ENCODE measurements at regions not wholly inside any gene's neighbourhood (a gene's known extent, or its start where the extent isn't known, plus 50 kb on each side); places are given as distances from the start of the nearest gene placed in this dataset.

DNA sequence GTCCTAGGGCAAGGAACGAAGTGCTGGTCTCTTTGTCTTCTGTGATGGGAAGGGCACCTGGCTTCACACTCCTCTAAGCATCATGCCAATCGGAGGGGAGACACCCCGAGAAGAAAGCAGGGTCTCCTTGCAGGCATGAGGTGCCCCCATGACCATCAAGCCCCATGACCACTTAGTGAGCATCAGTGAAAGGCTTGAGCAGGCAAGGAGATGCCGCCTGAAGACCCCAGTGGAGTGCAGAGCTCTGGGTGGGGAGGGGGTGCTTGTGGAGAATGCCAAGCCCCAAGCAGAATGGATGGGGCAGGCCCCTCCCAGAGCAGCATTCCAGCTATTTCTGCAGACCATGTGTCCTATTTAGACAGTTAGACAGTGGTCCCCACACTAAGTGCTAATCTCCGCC lies 232.7 kb upstream of the TNRC6C start:
- CTCF ChIA-PET, result no interaction called here
- H3K27me3 ChIP-seq (ENCODE audit: low read length), result peaks cover 92% of the 10 kb centered on the region
- POLR2A ChIA-PET (ENCODE audit: unreplicated experiment), result interaction anchor here (0.5 kb wide), 1 partner anchor 258 kb away, joined by 4 read pairs; no protein-coding TSS in a partner anchor

DNA sequence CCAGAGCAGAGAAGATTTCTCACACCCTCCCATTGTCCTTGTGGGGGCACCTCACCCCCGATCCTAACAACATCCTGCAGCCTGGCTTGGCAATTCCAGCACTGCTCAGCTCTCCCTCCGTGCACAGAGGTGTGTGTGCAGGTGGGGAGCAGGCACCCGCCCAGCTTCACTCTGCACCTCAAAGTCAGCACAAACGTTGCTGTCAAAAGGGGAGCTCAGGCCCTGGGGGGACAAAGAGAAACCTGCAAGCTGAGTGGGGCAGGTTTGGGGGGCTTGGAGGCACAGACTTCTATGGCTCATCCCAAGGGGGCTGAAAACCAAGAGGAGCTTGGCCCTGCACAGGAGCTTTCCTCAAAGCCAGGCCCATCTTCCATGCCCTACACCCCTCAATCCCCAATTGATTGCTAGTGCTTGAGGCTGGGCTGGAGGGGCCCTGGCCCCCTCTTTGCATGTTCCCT lies 231.9 kb upstream of the TNRC6C start:
- H3K36me3 ChIP-seq (ENCODE audit: low read depth, low read length), result no peaks in the 10 kb centered on the region
- H3K27me3 ChIP-seq (ENCODE audit: low read length), result peaks cover 90% of the 10 kb centered on the region
- ATAC-seq (no peak), DNase-seq (no peak)
- H4K20me1 ChIP-seq (ENCODE audit: low read length), result no peaks in the 10 kb centered on the region
- H2AFZ ChIP-seq (ENCODE audit: low read length), result no peak overlapping the region
- H3K4me1 ChIP-seq (ENCODE audit: insufficient read depth, low read length), result no peaks in the 10 kb centered on the region
- TF ChIP-seq, protein P1, sequence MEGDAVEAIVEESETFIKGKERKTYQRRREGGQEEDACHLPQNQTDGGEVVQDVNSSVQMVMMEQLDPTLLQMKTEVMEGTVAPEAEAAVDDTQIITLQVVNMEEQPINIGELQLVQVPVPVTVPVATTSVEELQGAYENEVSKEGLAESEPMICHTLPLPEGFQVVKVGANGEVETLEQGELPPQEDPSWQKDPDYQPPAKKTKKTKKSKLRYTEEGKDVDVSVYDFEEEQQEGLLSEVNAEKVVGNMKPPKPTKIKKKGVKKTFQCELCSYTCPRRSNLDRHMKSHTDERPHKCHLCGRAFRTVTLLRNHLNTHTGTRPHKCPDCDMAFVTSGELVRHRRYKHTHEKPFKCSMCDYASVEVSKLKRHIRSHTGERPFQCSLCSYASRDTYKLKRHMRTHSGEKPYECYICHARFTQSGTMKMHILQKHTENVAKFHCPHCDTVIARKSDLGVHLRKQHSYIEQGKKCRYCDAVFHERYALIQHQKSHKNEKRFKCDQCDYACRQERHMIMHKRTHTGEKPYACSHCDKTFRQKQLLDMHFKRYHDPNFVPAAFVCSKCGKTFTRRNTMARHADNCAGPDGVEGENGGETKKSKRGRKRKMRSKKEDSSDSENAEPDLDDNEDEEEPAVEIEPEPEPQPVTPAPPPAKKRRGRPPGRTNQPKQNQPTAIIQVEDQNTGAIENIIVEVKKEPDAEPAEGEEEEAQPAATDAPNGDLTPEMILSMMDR (conservative IDR thresholded peaks at IDR 0.05; ENCODE audit: low read depth, low read length), result no peak
- TF ChIP-seq EZH2phosphoT487 (IDR thresholded peaks at IDR 0.05; ENCODE audit: borderline replicate concordance, low read length) (no peak), EZH2 (IDR thresholded peaks at IDR 0.05; ENCODE audit: low read length, unreplicated experiment) (no peak)
- no peak overlapping the region for H3K9ac ChIP-seq (ENCODE audit: low read length)
- H3K27ac ChIP-seq (ENCODE audit: low read length), result no peak overlapping the region
- H3K9me3 ChIP-seq (ENCODE audit: low read length), result no peaks in the 10 kb centered on the region
- H3K79me2 ChIP-seq (ENCODE audit: low read length), result no peaks in the 10 kb centered on the region
- intact Hi-C loops (cut with micrococcal nuclease), result no loop called here
- BruUV-seq (replicated peaks), result no TSS peak
- no peaks in the 10 kb centered on the region for H3F3A ChIP-seq (ENCODE audit: low read length, unreplicated experiment)
- CTCF ChIA-PET, result interaction anchor here (0.6 kb wide), 1 partner anchor 276 kb away, joined by 5 read pairs; no protein-coding TSS in a partner anchor
- H3K9me2 ChIP-seq (replicated peaks; ENCODE audit: low read length), result no peaks in the 10 kb centered on the region
- H3K4me2 ChIP-seq (ENCODE audit: low read length), result no peak overlapping the region
- no peak overlapping the region for H3K4me3 ChIP-seq (ENCODE audit: low read length)
- POLR2A ChIA-PET (ENCODE audit: unreplicated experiment), result interaction anchor here (0.5 kb wide), 1 partner anchor 258 kb away, joined by 4 read pairs; no protein-coding TSS in a partner anchor

More for the DNA sequence above, 232.7 kb upstream of the TNRC6C start:
- no peaks in the 10 kb centered on the region for H3K36me3 ChIP-seq (ENCODE audit: low read depth, low read length)
- ATAC-seq (no peak), DNase-seq (no peak)
- no peaks in the 10 kb centered on the region for H3K9me2 ChIP-seq (replicated peaks; ENCODE audit: low read length)
- H3K4me1 ChIP-seq (ENCODE audit: insufficient read depth, low read length), result no peaks in the 10 kb centered on the region
- no peak overlapping the region for H3K27ac ChIP-seq (ENCODE audit: low read length)
- no peak overlapping the region for H3K4me2 ChIP-seq (ENCODE audit: low read length)
- no peaks in the 10 kb centered on the region for H3K9me3 ChIP-seq (ENCODE audit: low read length)
- TF ChIP-seq EZH2 (IDR thresholded peaks at IDR 0.05; ENCODE audit: low read length, unreplicated experiment) (no peak), EZH2phosphoT487 (IDR thresholded peaks at IDR 0.05; ENCODE audit: borderline replicate concordance, low read length) (no peak)
- TF ChIP-seq, protein P1 (conservative IDR thresholded peaks at IDR 0.05; ENCODE audit: low read depth, low read length), result no peak
- no peaks in the 10 kb centered on the region for H3F3A ChIP-seq (ENCODE audit: low read length, unreplicated experiment)
- no peaks in the 10 kb centered on the region for H3K79me2 ChIP-seq (ENCODE audit: low read length)
- no peak overlapping the region for H2AFZ ChIP-seq (ENCODE audit: low read length)
- H3K4me3 ChIP-seq (ENCODE audit: low read length), result no peak overlapping the region
- H3K9ac ChIP-seq (ENCODE audit: low read length), result no peak overlapping the region
- no TSS peak for BruUV-seq (replicated peaks)
- H4K20me1 ChIP-seq (ENCODE audit: low read length), result no peaks in the 10 kb centered on the region
- intact Hi-C loops (cut with micrococcal nuclease), result no loop called here

DNA sequence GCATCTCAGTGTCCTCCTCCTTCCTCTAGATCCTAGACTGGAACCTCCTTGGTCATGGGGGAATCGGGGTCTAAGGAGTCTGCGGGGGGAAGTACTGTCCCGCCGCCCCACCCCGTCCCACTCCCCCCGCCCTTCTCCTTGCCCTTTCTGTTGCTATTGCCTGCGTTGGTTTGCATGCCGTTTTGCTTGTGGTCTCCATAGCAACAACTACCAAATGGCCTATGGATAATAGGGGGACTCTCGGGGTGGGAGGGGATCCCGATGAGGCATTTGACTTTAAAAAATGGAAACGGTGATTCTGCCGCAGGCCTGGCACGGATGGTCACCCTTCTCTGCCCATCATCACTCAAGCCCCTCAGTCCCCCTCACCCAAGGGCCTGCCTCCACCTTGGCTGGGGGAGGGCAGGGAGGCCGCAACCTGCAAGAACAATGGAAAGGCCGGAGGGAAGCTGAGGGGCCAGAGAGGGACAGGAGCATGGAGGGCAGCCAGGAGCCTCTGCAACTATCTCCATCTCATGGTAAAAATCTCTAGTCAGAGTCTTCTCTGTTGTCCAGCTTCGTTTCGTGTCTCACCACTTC lies 231.4 kb upstream of the TNRC6C start:
- no peak overlapping the region for H3K4me3 ChIP-seq (ENCODE audit: low read length)
- H2AFZ ChIP-seq (ENCODE audit: low read length), result no peak overlapping the region
- BruUV-seq (replicated peaks), result no TSS peak
- no peaks in the 10 kb centered on the region for H3F3A ChIP-seq (ENCODE audit: low read length, unreplicated experiment)
- H3K79me2 ChIP-seq (ENCODE audit: low read length), result no peaks in the 10 kb centered on the region
- ChIA-PET CTCF (no interaction called here), POLR2A (ENCODE audit: unreplicated experiment) (no interaction called here)
- intact Hi-C loops (cut with micrococcal nuclease), result no loop called here
- no peaks in the 10 kb centered on the region for H3K36me3 ChIP-seq (ENCODE audit: low read depth, low read length)
- H3K27ac ChIP-seq (ENCODE audit: low read length), result no peak overlapping the region
- ATAC-seq (no peak), DNase-seq (no peak)
- H3K27me3 ChIP-seq (ENCODE audit: low read length), result peaks cover 90% of the 10 kb centered on the region
- TF ChIP-seq EZH2 (IDR thresholded peaks at IDR 0.05; ENCODE audit: low read length, unreplicated experiment) (no peak), EZH2phosphoT487 (IDR thresholded peaks at IDR 0.05; ENCODE audit: borderline replicate concordance, low read length) (no peak)
- TF ChIP-seq, protein P1 (conservative IDR thresholded peaks at IDR 0.05; ENCODE audit: low read depth, low read length), result no peak
- no peaks in the 10 kb centered on the region for H4K20me1 ChIP-seq (ENCODE audit: low read length)
- no peaks in the 10 kb centered on the region for H3K9me2 ChIP-seq (replicated peaks; ENCODE audit: low read length)
- H3K9ac ChIP-seq (ENCODE audit: low read length), result no peak overlapping the region
- no peak overlapping the region for H3K4me2 ChIP-seq (ENCODE audit: low read length)
- no peaks in the 10 kb centered on the region for H3K4me1 ChIP-seq (ENCODE audit: insufficient read depth, low read length)
- H3K9me3 ChIP-seq (ENCODE audit: low read length), result no peaks in the 10 kb centered on the region

All from PC-3 (cell line).